HepG2 (cell line): ENCODE measurements at regions not wholly inside any gene's neighbourhood (a gene's known extent, or its start where the extent isn't known, plus 50 kb on each side); places are given as distances from the start of the nearest gene placed in this dataset.
A peak's percentile ranks its signal among the peaks of the same experiment; 100 is the strongest.

Experiments used
- IKZF4 ChIP-seq: sonication (generic); formaldehyde crosslinking; IDR thresholded peaks from 2 replicates; pipeline ENCODE4 v1.5.1; 2020; ENCODE audit warnings: borderline replicate concordance, mild to moderate bottlenecking, low read depth, missing genetic modification reagents; ENCODE audit errors: not compliant biosample characterization
- MLLT10 ChIP-seq: sonication (generic); formaldehyde crosslinking; IDR thresholded peaks from 2 replicates; pipeline ENCODE4 v1.4.0; 2020; ENCODE audit warnings: missing genetic modification reagents
- ZNF292 ChIP-seq: sonication (generic); formaldehyde crosslinking; IDR thresholded peaks from 2 replicates; pipeline ENCODE4 v1.8.1; 2022; ENCODE audit warnings: mild to moderate bottlenecking, low read depth, missing genetic modification reagents, borderline replicate concordance
- ZNF776 ChIP-seq: sonication (generic); formaldehyde crosslinking; IDR thresholded peaks from 2 replicates; pipeline ENCODE4 v1.4.0; 2020; ENCODE audit warnings: mild to moderate bottlenecking, missing genetic modification reagents
- TF ChIP-seq, protein P1 (sequence below): sonication (generic); formaldehyde crosslinking; IDR thresholded peaks from 2 replicates; pipeline ENCODE4 v1.8.0; 2022; ENCODE audit warnings: mild to moderate bottlenecking, missing genetic modification reagents
- TF ChIP-seq, protein P2 (sequence below): sonication (generic); formaldehyde crosslinking; IDR thresholded peaks from 2 replicates; pipeline ENCODE4 v1.8.0; 2022; ENCODE audit warnings: missing genetic modification reagents, mild to moderate bottlenecking, moderate library complexity, borderline replicate concordance
- TF ChIP-seq, protein P3 (sequence below): sonication (generic); formaldehyde crosslinking; IDR thresholded peaks from 2 replicates; pipeline ENCODE4 v1.4.0; 2020; ENCODE audit warnings: missing genetic modification reagents, borderline replicate concordance
- TF ChIP-seq, protein P4 (sequence below): fragments of 450-650 bp; IDR thresholded peaks from 2 replicates; pipeline ENCODE4 v1.6.1; 2017
- TF ChIP-seq, protein P5 (sequence below): sonication (generic); formaldehyde crosslinking; IDR thresholded peaks from 2 replicates; pipeline ENCODE4 v1.4.0; 2020; ENCODE audit warnings: missing genetic modification reagents
- TF ChIP-seq, protein P6 (sequence below), 2 experiments: sonication (generic) in 1 of 2; formaldehyde crosslinking in 1 of 2; IDR thresholded peaks; 2 replicates each; pipeline versions ENCODE4 v1.6.1 to v1.9.0; 2014 to 2022; ENCODE audit warnings: antibody characterized with exemption in 1 of 2, borderline replicate concordance in 1 of 2, inconsistent platforms in 1 of 2, low read depth in 1 of 2, missing genetic modification reagents in 1 of 2

DNA sequence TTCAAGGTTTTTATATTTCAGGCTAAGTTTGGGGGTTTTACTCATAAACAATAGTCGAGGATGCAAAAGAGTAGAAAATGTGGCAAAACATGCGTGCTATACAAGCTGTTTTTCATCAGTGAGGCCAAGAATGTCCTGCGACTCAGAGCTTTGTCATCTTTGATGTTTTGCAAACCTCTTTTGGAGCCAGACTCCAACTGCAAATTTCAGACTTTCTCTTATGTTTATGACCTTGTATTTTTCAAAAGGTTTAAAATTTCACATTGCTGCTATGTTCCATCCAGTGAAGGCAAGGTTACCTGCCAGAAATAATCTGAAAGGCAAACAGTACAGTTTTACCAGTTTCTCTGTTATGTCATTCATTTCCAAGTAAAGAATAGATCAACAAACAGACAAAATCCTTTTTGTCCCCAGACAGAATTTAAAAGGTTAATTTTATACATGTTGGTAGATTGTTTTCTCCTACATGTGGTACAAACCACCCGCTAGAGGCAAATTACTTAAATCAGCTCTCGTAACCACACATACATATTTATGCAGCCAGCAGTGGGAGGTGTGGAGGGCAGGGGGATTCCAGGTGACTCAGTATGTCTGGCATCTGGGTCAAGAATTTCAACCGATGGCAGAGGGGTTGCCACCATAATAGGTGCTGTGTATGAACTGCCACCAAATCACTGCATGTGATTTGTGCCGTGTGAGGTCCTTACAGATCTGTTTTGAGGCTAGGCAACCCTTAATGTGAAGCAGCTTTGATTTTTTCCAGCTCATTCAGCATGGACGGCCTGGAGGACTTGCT is 119.8 kb upstream of the CPM start (continued):
- TF ChIP-seq, protein P1, sequence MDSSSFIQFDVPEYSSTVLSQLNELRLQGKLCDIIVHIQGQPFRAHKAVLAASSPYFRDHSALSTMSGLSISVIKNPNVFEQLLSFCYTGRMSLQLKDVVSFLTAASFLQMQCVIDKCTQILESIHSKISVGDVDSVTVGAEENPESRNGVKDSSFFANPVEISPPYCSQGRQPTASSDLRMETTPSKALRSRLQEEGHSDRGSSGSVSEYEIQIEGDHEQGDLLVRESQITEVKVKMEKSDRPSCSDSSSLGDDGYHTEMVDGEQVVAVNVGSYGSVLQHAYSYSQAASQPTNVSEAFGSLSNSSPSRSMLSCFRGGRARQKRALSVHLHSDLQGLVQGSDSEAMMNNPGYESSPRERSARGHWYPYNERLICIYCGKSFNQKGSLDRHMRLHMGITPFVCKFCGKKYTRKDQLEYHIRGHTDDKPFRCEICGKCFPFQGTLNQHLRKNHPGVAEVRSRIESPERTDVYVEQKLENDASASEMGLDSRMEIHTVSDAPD: no peak
- TF ChIP-seq, protein P2, sequence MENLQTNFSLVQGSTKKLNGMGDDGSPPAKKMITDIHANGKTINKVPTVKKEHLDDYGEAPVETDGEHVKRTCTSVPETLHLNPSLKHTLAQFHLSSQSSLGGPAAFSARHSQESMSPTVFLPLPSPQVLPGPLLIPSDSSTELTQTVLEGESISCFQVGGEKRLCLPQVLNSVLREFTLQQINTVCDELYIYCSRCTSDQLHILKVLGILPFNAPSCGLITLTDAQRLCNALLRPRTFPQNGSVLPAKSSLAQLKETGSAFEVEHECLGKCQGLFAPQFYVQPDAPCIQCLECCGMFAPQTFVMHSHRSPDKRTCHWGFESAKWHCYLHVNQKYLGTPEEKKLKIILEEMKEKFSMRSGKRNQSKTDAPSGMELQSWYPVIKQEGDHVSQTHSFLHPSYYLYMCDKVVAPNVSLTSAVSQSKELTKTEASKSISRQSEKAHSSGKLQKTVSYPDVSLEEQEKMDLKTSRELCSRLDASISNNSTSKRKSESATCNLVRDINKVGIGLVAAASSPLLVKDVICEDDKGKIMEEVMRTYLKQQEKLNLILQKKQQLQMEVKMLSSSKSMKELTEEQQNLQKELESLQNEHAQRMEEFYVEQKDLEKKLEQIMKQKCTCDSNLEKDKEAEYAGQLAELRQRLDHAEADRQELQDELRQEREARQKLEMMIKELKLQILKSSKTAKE: peak; percentile 46; the same call in 1 of the 2 replicates
- no peak for TF ChIP-seq ZNF776
- TF ChIP-seq, protein P3, sequence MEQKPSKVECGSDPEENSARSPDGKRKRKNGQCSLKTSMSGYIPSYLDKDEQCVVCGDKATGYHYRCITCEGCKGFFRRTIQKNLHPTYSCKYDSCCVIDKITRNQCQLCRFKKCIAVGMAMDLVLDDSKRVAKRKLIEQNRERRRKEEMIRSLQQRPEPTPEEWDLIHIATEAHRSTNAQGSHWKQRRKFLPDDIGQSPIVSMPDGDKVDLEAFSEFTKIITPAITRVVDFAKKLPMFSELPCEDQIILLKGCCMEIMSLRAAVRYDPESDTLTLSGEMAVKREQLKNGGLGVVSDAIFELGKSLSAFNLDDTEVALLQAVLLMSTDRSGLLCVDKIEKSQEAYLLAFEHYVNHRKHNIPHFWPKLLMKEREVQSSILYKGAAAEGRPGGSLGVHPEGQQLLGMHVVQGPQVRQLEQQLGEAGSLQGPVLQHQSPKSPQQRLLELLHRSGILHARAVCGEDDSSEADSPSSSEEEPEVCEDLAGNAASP: peak; percentile 56; the same call in 1 of the 2 replicates
- TF ChIP-seq IKZF4: no peak
- TF ChIP-seq ZNF292 (CRISPR knock-in tag): no peak
- TF ChIP-seq, protein P4, sequence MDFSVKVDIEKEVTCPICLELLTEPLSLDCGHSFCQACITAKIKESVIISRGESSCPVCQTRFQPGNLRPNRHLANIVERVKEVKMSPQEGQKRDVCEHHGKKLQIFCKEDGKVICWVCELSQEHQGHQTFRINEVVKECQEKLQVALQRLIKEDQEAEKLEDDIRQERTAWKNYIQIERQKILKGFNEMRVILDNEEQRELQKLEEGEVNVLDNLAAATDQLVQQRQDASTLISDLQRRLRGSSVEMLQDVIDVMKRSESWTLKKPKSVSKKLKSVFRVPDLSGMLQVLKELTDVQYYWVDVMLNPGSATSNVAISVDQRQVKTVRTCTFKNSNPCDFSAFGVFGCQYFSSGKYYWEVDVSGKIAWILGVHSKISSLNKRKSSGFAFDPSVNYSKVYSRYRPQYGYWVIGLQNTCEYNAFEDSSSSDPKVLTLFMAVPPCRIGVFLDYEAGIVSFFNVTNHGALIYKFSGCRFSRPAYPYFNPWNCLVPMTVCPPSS: no peak
- TF ChIP-seq, protein P5, sequence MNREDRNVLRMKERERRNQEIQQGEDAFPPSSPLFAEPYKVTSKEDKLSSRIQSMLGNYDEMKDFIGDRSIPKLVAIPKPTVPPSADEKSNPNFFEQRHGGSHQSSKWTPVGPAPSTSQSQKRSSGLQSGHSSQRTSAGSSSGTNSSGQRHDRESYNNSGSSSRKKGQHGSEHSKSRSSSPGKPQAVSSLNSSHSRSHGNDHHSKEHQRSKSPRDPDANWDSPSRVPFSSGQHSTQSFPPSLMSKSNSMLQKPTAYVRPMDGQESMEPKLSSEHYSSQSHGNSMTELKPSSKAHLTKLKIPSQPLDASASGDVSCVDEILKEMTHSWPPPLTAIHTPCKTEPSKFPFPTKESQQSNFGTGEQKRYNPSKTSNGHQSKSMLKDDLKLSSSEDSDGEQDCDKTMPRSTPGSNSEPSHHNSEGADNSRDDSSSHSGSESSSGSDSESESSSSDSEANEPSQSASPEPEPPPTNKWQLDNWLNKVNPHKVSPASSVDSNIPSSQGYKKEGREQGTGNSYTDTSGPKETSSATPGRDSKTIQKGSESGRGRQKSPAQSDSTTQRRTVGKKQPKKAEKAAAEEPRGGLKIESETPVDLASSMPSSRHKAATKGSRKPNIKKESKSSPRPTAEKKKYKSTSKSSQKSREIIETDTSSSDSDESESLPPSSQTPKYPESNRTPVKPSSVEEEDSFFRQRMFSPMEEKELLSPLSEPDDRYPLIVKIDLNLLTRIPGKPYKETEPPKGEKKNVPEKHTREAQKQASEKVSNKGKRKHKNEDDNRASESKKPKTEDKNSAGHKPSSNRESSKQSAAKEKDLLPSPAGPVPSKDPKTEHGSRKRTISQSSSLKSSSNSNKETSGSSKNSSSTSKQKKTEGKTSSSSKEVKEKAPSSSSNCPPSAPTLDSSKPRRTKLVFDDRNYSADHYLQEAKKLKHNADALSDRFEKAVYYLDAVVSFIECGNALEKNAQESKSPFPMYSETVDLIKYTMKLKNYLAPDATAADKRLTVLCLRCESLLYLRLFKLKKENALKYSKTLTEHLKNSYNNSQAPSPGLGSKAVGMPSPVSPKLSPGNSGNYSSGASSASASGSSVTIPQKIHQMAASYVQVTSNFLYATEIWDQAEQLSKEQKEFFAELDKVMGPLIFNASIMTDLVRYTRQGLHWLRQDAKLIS (CRISPR knock-in tag): no peak
- TF ChIP-seq MLLT10 (CRISPR knock-in tag): no peak
- TF ChIP-seq, protein P6, sequence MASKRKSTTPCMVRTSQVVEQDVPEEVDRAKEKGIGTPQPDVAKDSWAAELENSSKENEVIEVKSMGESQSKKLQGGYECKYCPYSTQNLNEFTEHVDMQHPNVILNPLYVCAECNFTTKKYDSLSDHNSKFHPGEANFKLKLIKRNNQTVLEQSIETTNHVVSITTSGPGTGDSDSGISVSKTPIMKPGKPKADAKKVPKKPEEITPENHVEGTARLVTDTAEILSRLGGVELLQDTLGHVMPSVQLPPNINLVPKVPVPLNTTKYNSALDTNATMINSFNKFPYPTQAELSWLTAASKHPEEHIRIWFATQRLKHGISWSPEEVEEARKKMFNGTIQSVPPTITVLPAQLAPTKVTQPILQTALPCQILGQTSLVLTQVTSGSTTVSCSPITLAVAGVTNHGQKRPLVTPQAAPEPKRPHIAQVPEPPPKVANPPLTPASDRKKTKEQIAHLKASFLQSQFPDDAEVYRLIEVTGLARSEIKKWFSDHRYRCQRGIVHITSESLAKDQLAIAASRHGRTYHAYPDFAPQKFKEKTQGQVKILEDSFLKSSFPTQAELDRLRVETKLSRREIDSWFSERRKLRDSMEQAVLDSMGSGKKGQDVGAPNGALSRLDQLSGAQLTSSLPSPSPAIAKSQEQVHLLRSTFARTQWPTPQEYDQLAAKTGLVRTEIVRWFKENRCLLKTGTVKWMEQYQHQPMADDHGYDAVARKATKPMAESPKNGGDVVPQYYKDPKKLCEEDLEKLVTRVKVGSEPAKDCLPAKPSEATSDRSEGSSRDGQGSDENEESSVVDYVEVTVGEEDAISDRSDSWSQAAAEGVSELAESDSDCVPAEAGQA (IDR thresholded peaks at IDR 0.05; ENCODE audit: low read depth): no peak
- TF ChIP-seq, protein P6 (CRISPR knock-in tag; IDR thresholded peaks at IDR 0.05; ENCODE audit: borderline replicate concordance): no peak; the same call in 1 of the 2 replicates
